Heart right ventricle (tissue), 16 donors: ENCODE measurements at regions not wholly inside any gene's neighbourhood (a gene's known extent, or its start where the extent isn't known, plus 50 kb on each side); places are given as distances from the start of the nearest gene placed in this dataset.

ENCODE experiments used
- ATAC-seq, 8 donors: fragments of 200-7000 bp; cut with Tn5 transposase; one replicate each; pipeline ENCODE4 v1.9.1; 2020; ENCODE audit warnings: mild to moderate bottlenecking in 8 of 8, moderate library complexity in 8 of 8, moderate number of reproducible peaks in 1 of 8
- DNase-seq, 2 donors: peaks; one replicate each; pipeline ENCODE4 v3.0.0-alpha.2; 2020
- H3K27ac ChIP-seq, 10 donors: fragments of 200-600 bp; sonication (generic) in 2 of 10; one replicate each; pipeline versions ENCODE4 v1.5.0 to v1.8.0; 2020 to 2022; ENCODE audit warnings: mild to moderate bottlenecking in 3 of 10
- H3K27me3 ChIP-seq, 7 donors: fragments of 200-600 bp; one replicate each; pipeline ENCODE4 v1.8.0; 2021 to 2022; ENCODE audit warnings: mild to moderate bottlenecking in 2 of 7
- H3K36me3 ChIP-seq, 9 donors: fragments of 200-600 bp; sonication (generic) in 1 of 9; one replicate each; pipeline versions ENCODE4 v1.5.0 to v1.8.0; 2020 to 2022; ENCODE audit warnings: mild to moderate bottlenecking in 2 of 9
- H3K4me1 ChIP-seq, 9 donors: fragments of 200-600 bp; sonication (generic) in 1 of 9; one replicate each; pipeline versions ENCODE4 v1.5.0 to v1.8.0; 2020 to 2022; ENCODE audit warnings: mild to moderate bottlenecking in 4 of 9
- H3K4me3 ChIP-seq, 10 donors: fragments of 200-600 bp; sonication (generic) in 2 of 10; one replicate each; pipeline versions ENCODE4 v1.5.0 to v1.8.0; 2020 to 2022; ENCODE audit warnings: mild to moderate bottlenecking in 7 of 10, moderate library complexity in 2 of 10
- H3K9me3 ChIP-seq, 11 donors: fragments of 200-600 bp in 10 of 11; sonication (generic) in 2 of 11; one replicate each; pipeline versions ENCODE4 v1.5.0 to v1.8.0; 2013 to 2022; ENCODE audit warnings: mild to moderate bottlenecking in 2 of 11, control low read depth in 1 of 11, moderate library complexity in 1 of 11
- WGBS, 2 donors: extraction: QIAGEN DNeasy Blood & Tissue Kit; methylation state at CpG; one replicate each; pipeline ENCODE4 v1.1.7; 2013; ENCODE audit warnings: inconsistent platforms in 1 of 2; 5-methylcytosine and 5-hydroxymethylcytosine counted together
- intact Hi-C, 10 donors: fragments of 100-400 bp; cut with DNase I; formaldehyde crosslinking; loops; one replicate each; pipeline versions ENCODE4 v1.11.1 to v1.14.2; 2022
- TF ChIP-seq, protein P1 (sequence below), 9 donors: fragments of 200-600 bp; sonication (generic) in 2 of 9; IDR thresholded peaks; one replicate each; pipeline versions ENCODE4 v1.5.0 to v1.8.0; 2021 to 2022; ENCODE audit warnings: antibody characterized with exemption in 9 of 9, mild to moderate bottlenecking in 5 of 9, moderate library complexity in 1 of 9
- donor health status: Arrhythmogenic right ventricular cardiomyopathy.
- donor health status: ischemic (EF 13 %, LVEDD 7.1; RV severe dilation, severe dysfunction).
- donor health status: healthy with polysubstance abuse.
- donor health status: DM: no; HTN: yes; CAD: no.
- donor health status: DM: no; HTN: no; CAD: no.
- donor health status: ischemic (EF 25% LVEDD 6.9; RV normal size, moderate dysfunction).
- donor health status: ischemic (EF 25% LVEDD 5.7; RV mildly dilated, moderate dysfunction).
- donor health status: healthy.
- donor health status: DM: yes; HTN: yes; CAD: no.
- donor health status: Ischemic cardiomyopathy.
- donor health status: ischemic (EF 35%, LVEDD 5.7; RV mildly dilated, moderate dysfunction).
- donor health status: nonischemic (EF 11% LVEDD 7.7; RV severe dilation, severe dysfunction).
- donor health status: DM: yes; HTN: yes; CAD: no.
- donor health status: PGD.
- donor health status: ischemic (EF 29% LVEDD 5.4; RV normal size, mild dysfunction).
- donor health status: nonischemic (EF 23%, LVEDD 6.1; RV moderate dilation, normal function).

DNA sequence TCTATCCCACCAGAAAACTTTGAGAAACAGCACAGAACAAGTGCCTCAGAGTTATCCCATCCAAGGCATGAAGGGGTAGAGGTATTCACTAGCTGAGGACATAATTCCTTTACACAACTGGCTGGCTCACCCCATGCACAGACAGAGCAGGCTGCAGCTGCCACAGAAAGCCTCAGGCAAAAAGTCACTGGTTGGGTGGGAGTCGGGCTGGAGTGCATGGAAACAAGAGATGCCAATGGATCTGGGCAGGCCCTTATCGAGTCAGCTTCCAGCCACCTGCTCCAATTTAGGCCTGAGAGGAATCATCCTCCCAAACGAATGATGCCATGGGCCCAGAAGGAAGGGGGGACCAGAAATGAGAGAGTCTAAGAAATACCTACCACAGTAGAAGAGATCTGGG lies 83.0 kb downstream of the RSL24D1 start:
- ATAC-seq (no peak), DNase-seq (no peak)
- no peak overlapping the region for H3K4me3 ChIP-seq
- H3K27me3 ChIP-seq = no peaks in the 10 kb centered on the region
- no peaks in the 10 kb centered on the region for H3K36me3 ChIP-seq
- H3K27ac ChIP-seq = no peak overlapping the region
- peaks cover 0 to 3% (median 0%) of the 10 kb centered on the region in 9 donors for H3K4me1 ChIP-seq
- intact Hi-C loops = no loop called here
- H3K9me3 ChIP-seq = no peaks in the 10 kb centered on the region
- WGBS, 2 donors = 73 to 80% methylated on average over 3 of the region's 3 CpGs
- TF ChIP-seq, protein P1, sequence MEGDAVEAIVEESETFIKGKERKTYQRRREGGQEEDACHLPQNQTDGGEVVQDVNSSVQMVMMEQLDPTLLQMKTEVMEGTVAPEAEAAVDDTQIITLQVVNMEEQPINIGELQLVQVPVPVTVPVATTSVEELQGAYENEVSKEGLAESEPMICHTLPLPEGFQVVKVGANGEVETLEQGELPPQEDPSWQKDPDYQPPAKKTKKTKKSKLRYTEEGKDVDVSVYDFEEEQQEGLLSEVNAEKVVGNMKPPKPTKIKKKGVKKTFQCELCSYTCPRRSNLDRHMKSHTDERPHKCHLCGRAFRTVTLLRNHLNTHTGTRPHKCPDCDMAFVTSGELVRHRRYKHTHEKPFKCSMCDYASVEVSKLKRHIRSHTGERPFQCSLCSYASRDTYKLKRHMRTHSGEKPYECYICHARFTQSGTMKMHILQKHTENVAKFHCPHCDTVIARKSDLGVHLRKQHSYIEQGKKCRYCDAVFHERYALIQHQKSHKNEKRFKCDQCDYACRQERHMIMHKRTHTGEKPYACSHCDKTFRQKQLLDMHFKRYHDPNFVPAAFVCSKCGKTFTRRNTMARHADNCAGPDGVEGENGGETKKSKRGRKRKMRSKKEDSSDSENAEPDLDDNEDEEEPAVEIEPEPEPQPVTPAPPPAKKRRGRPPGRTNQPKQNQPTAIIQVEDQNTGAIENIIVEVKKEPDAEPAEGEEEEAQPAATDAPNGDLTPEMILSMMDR (IDR thresholded peaks at IDR 0.05) = no peak

GRCh38 chr15:55112706-55113105 lies 84.0 kb downstream of the RSL24D1 start:
- no peak for DNase-seq
- 76 to 81% methylated on average over 1 of the region's 1 CpG for WGBS, 2 donors
- Histone ChIP-seq H3K36me3 (no peaks in the 10 kb centered on the region), H3K4me3 (no peak overlapping the region), H3K27ac (no peak overlapping the region), H3K4me1 (peaks cover 0 to 3% (median 0%) of the 10 kb centered on the region in 9 donors), H3K27me3 (no peaks in the 10 kb centered on the region), H3K9me3 (no peaks in the 10 kb centered on the region)
- TF ChIP-seq, protein P1 (IDR thresholded peaks at IDR 0.05) = no peak
- no peak for ATAC-seq
- intact Hi-C loops = no loop called here

GRCh38 chr15:55110446-55110845 lies 86.3 kb downstream of the RSL24D1 start:
- ATAC-seq = no peak
- Histone ChIP-seq H3K4me1 (peaks cover 0 to 3% (median 0%) of the 10 kb centered on the region in 9 donors), H3K27ac (no peak overlapping the region), H3K27me3 (no peaks in the 10 kb centered on the region), H3K4me3 (no peak overlapping the region), H3K9me3 (peaks cover 0 to 4% (median 0%) of the 10 kb centered on the region in 11 donors), H3K36me3 (no peaks in the 10 kb centered on the region)
- intact Hi-C loops = no loop called here
- WGBS, 2 donors = 28 to 30% methylated on average over 3 of the region's 3 CpGs
- DNase-seq = no peak
- TF ChIP-seq, protein P1 (IDR thresholded peaks at IDR 0.05) = no peak

DNA sequence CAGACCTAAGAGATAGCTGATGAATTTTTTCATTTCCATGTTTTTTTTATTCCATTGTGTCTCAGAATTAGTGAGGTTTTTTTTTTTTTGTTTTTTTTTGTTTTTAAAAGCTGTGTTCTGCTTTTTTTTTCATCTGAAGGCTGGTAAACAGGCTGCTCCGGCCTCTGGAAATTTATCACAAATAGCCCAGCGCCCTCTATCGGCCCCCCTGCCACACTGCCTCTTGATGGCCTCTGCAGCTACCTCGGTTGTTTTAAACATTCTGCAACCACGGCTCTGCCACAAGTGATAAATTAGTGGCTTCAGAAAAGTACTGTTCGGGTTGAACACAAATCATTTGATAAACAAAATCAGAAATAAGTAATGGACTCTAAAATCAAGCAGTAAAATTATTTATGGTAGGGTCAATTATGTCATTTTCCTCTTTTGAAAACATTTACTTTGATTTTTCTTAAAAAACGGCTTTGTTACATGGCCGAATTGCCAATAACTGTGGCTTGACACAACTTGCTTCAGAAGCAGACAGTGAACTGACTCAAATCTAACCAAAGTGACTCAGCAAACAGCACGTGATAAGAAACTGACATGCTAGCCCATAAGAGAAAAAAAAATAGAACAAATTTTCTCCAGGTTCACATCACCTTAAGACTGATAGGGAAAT lies 87.8 kb downstream of the RSL24D1 start:
- no peaks in the 10 kb centered on the region for H3K27me3 ChIP-seq
- peaks cover 0 to 4% (median 0%) of the 10 kb centered on the region in 11 donors for H3K9me3 ChIP-seq
- intact Hi-C loops = loop anchor here in 1 of 10 donors (5.0 kb wide), 1 partner anchor 1147 kb away; no protein-coding TSS in a partner anchor
- no peaks in the 10 kb centered on the region for H3K36me3 ChIP-seq
- 17 to 23% methylated on average over 9 of the region's 9 CpGs for WGBS, 2 donors
- H3K4me1 ChIP-seq = peaks cover 0 to 3% (median 0%) of the 10 kb centered on the region in 9 donors
- DNase-seq (peak; percentile 53 to 60), ATAC-seq (peak in 4 of 8 donors; percentile 38 to 57 (median 55))
- TF ChIP-seq, protein P1 (IDR thresholded peaks at IDR 0.05) = peak in 8 of 9 donors; percentile 34 to 71 (median 68)
- no peak overlapping the region for H3K4me3 ChIP-seq
- H3K27ac ChIP-seq = no peak overlapping the region
